OCI-LY7 (cell line): ENCODE measurements at regions not wholly inside any gene's neighbourhood (a gene's known extent, or its start where the extent isn't known, plus 50 kb on each side); places are given as distances from the start of the nearest gene placed in this dataset.

Source experiments
- BruUV-seq: library from RNA; stranded (reverse); fragments of 400-500 nt; replicated peaks from 2 replicates; lab custom pipeline; 2021; lab: Mats Ljungman, UMichigan
- CTCF ChIA-PET: fragments of 300-600 bp; sonication (Branson Sonifier 250); formaldehyde crosslinking; loops from one replicate; lab custom pipeline; 2022; ENCODE audit warnings: antibody characterized with exemption; ENCODE audit not compliant: unreplicated experiment; lab: Charles Lee
- POLR2A ChIA-PET: fragments of 300-600 bp; sonication (Branson Sonifier 250); formaldehyde crosslinking; loops from one replicate; lab custom pipeline; 2022; ENCODE audit warnings: antibody characterized with exemption; lab: Charles Lee
- DNase-seq: peaks from one replicate; pipeline ENCODE4 v3.0.0-alpha.2; 2015; ENCODE audit warnings: low spot score
- H2AFZ ChIP-seq: fragments of 200-600 bp; sonication (generic), shearing (Covaris generic); 2 replicates; pipeline ENCODE4 v1.6.1; 2014; ENCODE audit warnings: mild to moderate bottlenecking, antibody characterized with exemption, low read length, moderate library complexity
- H3K27ac ChIP-seq: fragments of 200-600 bp; sonication (generic); 2 replicates; pipeline ENCODE4 v1.5.1; 2014; ENCODE audit warnings: mixed run types, low read depth, mild to moderate bottlenecking, moderate library complexity, low read length, inconsistent platforms; ENCODE audit not compliant: poor library complexity, severe bottlenecking
- H3K36me3 ChIP-seq: fragments of 200-600 bp; sonication (generic); 2 replicates; pipeline ENCODE4 v1.6.1; 2014; ENCODE audit warnings: mild to moderate bottlenecking, antibody characterized with exemption, low read length, moderate library complexity, mixed read lengths; ENCODE audit not compliant: insufficient read depth
- H3K4me1 ChIP-seq: fragments of 200-600 bp; sonication (generic); 2 replicates; pipeline ENCODE4 v1.5.1; 2014; ENCODE audit warnings: mild to moderate bottlenecking, low read length; ENCODE audit not compliant: insufficient read depth, poor library complexity, severe bottlenecking
- H3K4me2 ChIP-seq: fragments of 200-600 bp; sonication (generic); 2 replicates; pipeline ENCODE4 v1.6.1; 2014; ENCODE audit warnings: mild to moderate bottlenecking, low read length
- H3K4me3 ChIP-seq: fragments of 200-600 bp; sonication (generic); 2 replicates; pipeline ENCODE4 v1.5.1; 2014; ENCODE audit warnings: mild to moderate bottlenecking, low read depth, low read length; ENCODE audit not compliant: poor library complexity, severe bottlenecking
- H3K79me2 ChIP-seq: fragments of 200-600 bp; sonication (generic); 2 replicates; pipeline ENCODE4 v1.6.1; 2016; ENCODE audit warnings: low read depth, mild to moderate bottlenecking, low read length, moderate library complexity, mixed read lengths; ENCODE audit not compliant: insufficient read depth
- H3K9me2 ChIP-seq: fragments of 200-600 bp; sonication (generic); 2 replicates; pipeline ENCODE4 v1.6.1; 2016; ENCODE audit warnings: mild to moderate bottlenecking, low read length, mixed read lengths; ENCODE audit not compliant: insufficient read depth
- H3K9me3 ChIP-seq: fragments of 200-600 bp; sonication (generic); 2 replicates; pipeline ENCODE4 v1.6.1; 2014; ENCODE audit warnings: mild to moderate bottlenecking, mixed run types, low read length, mixed read lengths
- H4K20me1 ChIP-seq: fragments of 200-600 bp; sonication (generic); 2 replicates; pipeline ENCODE4 v1.6.1; 2014; ENCODE audit warnings: mild to moderate bottlenecking, antibody characterized with exemption, low read length, moderate library complexity, mixed read lengths; ENCODE audit not compliant: insufficient read depth
- CTCF ChIP-seq: fragments of 200-600 bp; sonication (generic); conservative IDR thresholded peaks from 2 replicates; pipeline ENCODE4 v1.5.1; 2014; ENCODE audit warnings: mild to moderate bottlenecking, antibody characterized with exemption, low read length, moderate library complexity, mixed read lengths
- EZH2phosphoT487 ChIP-seq: fragments of 200-600 bp; sonication (generic); IDR thresholded peaks from 2 replicates; pipeline ENCODE4 v1.6.1; 2018; ENCODE audit warnings: low read depth, borderline replicate concordance, mild to moderate bottlenecking, mixed run types, antibody characterized with exemption, low read length, moderate library complexity, mixed read lengths
- intact Hi-C: fragments of 100-400 bp; cut with micrococcal nuclease; formaldehyde crosslinking; loops from one replicate; pipeline ENCODE4 v1.10.0; 2022; ENCODE audit not compliant: unreplicated experiment

- no TSS peak for BruUV-seq
- no peaks in the 10 kb centered on the region for H3K79me2 ChIP-seq
- no peaks in the 10 kb centered on the region for H3K36me3 ChIP-seq
- intact Hi-C loops = no loop called here
- H3K9me2 ChIP-seq = no peaks in the 10 kb centered on the region
- H2AFZ ChIP-seq = no peak overlapping the region
- no peak overlapping the region for H3K4me2 ChIP-seq
- CTCF ChIA-PET = no interaction called here
- TF ChIP-seq CTCF = no peak
- TF ChIP-seq EZH2phosphoT487 = no peak
- H3K4me1 ChIP-seq = no peaks in the 10 kb centered on the region
- H3K9me3 ChIP-seq = no peaks in the 10 kb centered on the region
- POLR2A ChIA-PET = no interaction called here
- no peak overlapping the region for H3K27ac ChIP-seq
- H3K4me3 ChIP-seq = no peak overlapping the region
- H4K20me1 ChIP-seq = no peaks in the 10 kb centered on the region
- DNase-seq = no peak
Observed at GRCh38 chr18:43758734-43759133, 481.4 kb upstream of the SYT4 start.

DNA sequence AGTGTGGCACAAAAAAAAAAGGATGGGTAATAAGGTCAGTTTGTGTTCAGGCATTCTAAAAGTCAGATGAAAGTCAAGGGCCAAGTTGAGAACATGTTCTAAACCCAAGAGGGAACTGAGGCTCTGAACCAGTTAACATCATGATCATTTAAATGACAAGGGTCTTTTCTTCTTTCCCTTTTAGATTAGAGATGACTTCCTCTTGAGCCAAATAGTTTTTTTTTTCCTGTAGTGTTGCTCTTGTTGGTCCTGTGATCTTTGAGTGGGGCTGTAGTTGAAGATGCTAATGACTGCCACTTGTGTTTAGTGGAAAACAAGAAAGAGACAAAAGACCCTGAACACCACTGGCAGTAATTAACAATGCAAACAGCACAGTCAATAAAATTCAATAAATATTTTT lies 482.7 kb upstream of the SYT4 start:
- H2AFZ ChIP-seq = no peak overlapping the region
- ChIA-PET CTCF (no interaction called here), POLR2A (no interaction called here)
- H3K4me3 ChIP-seq = no peak overlapping the region
- no peaks in the 10 kb centered on the region for H4K20me1 ChIP-seq
- no peak for DNase-seq
- no peak overlapping the region for H3K27ac ChIP-seq
- TF ChIP-seq EZH2phosphoT487 (no peak), CTCF (no peak)
- no peaks in the 10 kb centered on the region for H3K4me1 ChIP-seq
- H3K9me3 ChIP-seq = no peaks in the 10 kb centered on the region
- BruUV-seq = no TSS peak
- intact Hi-C loops = no loop called here
- no peaks in the 10 kb centered on the region for H3K36me3 ChIP-seq
- no peaks in the 10 kb centered on the region for H3K9me2 ChIP-seq
- no peak overlapping the region for H3K4me2 ChIP-seq
- no peaks in the 10 kb centered on the region for H3K79me2 ChIP-seq

DNA sequence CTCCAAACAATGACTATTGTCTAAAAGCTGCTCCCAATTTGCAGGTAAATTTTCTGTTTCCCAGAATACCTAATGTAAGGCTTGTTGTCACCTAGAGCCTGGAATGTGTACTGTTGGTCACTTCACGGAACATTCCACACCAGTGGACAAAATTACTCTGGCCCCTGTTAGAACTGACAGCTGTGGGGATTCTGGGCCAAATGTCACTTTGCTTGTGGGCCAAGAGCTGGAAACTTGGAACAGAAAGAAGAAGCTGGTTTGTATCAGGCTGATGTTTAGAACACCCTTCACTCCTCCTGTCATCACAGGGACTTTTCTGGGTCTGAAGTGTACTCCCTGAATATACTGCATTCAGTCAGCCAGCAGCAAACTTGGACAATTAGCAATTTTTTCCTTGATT lies 495.6 kb upstream of the SYT4 start:
- no peaks in the 10 kb centered on the region for H3K4me1 ChIP-seq
- H3K27ac ChIP-seq = no peak overlapping the region
- H3K9me3 ChIP-seq = no peaks in the 10 kb centered on the region
- no peaks in the 10 kb centered on the region for H4K20me1 ChIP-seq
- no TSS peak for BruUV-seq
- no peak overlapping the region for H3K4me3 ChIP-seq
- intact Hi-C loops = no loop called here
- H3K79me2 ChIP-seq = no peaks in the 10 kb centered on the region
- no peaks in the 10 kb centered on the region for H3K9me2 ChIP-seq
- TF ChIP-seq EZH2phosphoT487 (no peak), CTCF (no peak)
- ChIA-PET CTCF (no interaction called here), POLR2A (no interaction called here)
- no peaks in the 10 kb centered on the region for H3K36me3 ChIP-seq
- no peak for DNase-seq
- no peak overlapping the region for H3K4me2 ChIP-seq
- H2AFZ ChIP-seq = no peak overlapping the region
